K562 (cell line): ENCODE measurements at regions not wholly inside any gene's neighbourhood (a gene's known extent, or its start where the extent isn't known, plus 50 kb on each side); places are given as distances from the start of the nearest gene placed in this dataset.

Source experiments
- ATAC-seq: fragments of 200-7000 bp; cut with Tn5 transposase; 3 replicates; pipeline ENCODE4 v1.9.1; 2020; ENCODE audit warnings: moderate library complexity
- BruUV-seq: library from RNA; stranded (reverse); fragments of 400-500 nt; replicated peaks from 2 replicates; lab custom pipeline; 2021; lab: Mats Ljungman, UMichigan
- CTCF ChIA-PET: fragments of 300-600 bp; formaldehyde crosslinking; extraction: SDS; loops from one replicate; lab custom pipeline; 2021; ENCODE audit warnings: low intra/inter-chr PET ratio; lab: Yijun Ruan, JAX
- POLR2A ChIA-PET: fragments of 300-600, 350-650 bp; sonication (Branson Sonifier 250); formaldehyde crosslinking; extraction: SDS; loops from one replicate; lab custom pipeline; 2021; ENCODE audit warnings: antibody characterized with exemption, inconsistent platforms; lab: Yijun Ruan, JAX
- DNase-seq, 4 experiments: peaks; one replicate each; pipeline versions ENCODE4 v3.0.0 to v3.0.0-alpha.2; 2011 to 2018; ENCODE audit warnings: low spot score in 3 of 4, mixed read lengths in 3 of 4; ENCODE audit errors: extremely low read depth in 1 of 4
- FAIRE-seq: peaks from 2 replicates; lab custom pipeline; 2011; peaks lifted over from hg19 to GRCh38; lab: Jason Lieb, UNC
- H2AFZ ChIP-seq: 2 replicates; pipeline ENCODE4 v1.6.0; 2011; ENCODE audit warnings: low read depth, low read length, control low read depth, inconsistent platforms
- H3K27ac ChIP-seq: fragments of 200-600 bp; 3 replicates; pipeline ENCODE4 v1.8.0; 2011; ENCODE audit warnings: low read depth, mild to moderate bottlenecking, control low read depth, inconsistent platforms, low read length, moderate library complexity, mixed read lengths; ENCODE audit errors: extremely low read depth
- H3K27me3 ChIP-seq, 2 experiments: fragments of 300-600 bp in 1 of 2; 2 replicates in 1 of 2; 3 replicates in 1 of 2; pipeline versions ENCODE4 v1.6.0 to v1.8.0; 2011; ENCODE audit warnings: inconsistent platforms in 2 of 2, low read length in 2 of 2, mild to moderate bottlenecking in 1 of 2, mixed read lengths in 1 of 2, moderate library complexity in 1 of 2; ENCODE audit not compliant: control insufficient read depth in 2 of 2, insufficient read depth in 2 of 2
- H3K36me3 ChIP-seq: fragments of 300-600 bp; 3 replicates; pipeline ENCODE4 v1.8.0; 2011; ENCODE audit warnings: mild to moderate bottlenecking, low read length, inconsistent platforms; ENCODE audit not compliant: control insufficient read depth, insufficient read depth
- H3K4me1 ChIP-seq, 2 experiments: fragments of 200-600 bp in 1 of 2; replicated peaks in 1 of 2; 2 replicates in 1 of 2; 3 replicates in 1 of 2; pipeline versions ENCODE4 v1.5.1 to v1.8.0; 2011; ENCODE audit warnings: inconsistent platforms in 2 of 2, low read length in 2 of 2, mild to moderate bottlenecking in 1 of 2, mixed read lengths in 1 of 2, moderate library complexity in 1 of 2; ENCODE audit not compliant: control insufficient read depth in 2 of 2, insufficient read depth in 2 of 2
- H3K4me2 ChIP-seq: 2 replicates; pipeline ENCODE4 v1.6.1; 2011; ENCODE audit warnings: low read length, control low read depth, inconsistent platforms, mixed read lengths; ENCODE audit not compliant: insufficient read depth
- H3K4me3 ChIP-seq: fragments of 200-600 bp; sonication (generic), shearing (Covaris generic); 2 replicates; pipeline ENCODE4 v1.5.1; 2016; ENCODE audit warnings: control low read depth, inconsistent platforms
- H3K79me2 ChIP-seq: fragments of 200-600 bp; 3 replicates; pipeline ENCODE4 v1.8.0; 2011; ENCODE audit warnings: low read length, inconsistent platforms; ENCODE audit not compliant: control insufficient read depth, insufficient read depth
- H3K9ac ChIP-seq, 2 experiments: 2 replicates each; pipeline versions ENCODE4 v1.6.0 to v1.6.1; 2011; ENCODE audit warnings: low read depth in 2 of 2, low read length in 2 of 2, control low read depth in 1 of 2, inconsistent platforms in 1 of 2, mild to moderate bottlenecking in 1 of 2, mixed read lengths in 1 of 2; ENCODE audit not compliant: insufficient read depth in 1 of 2
- H3K9me1 ChIP-seq: one replicate; pipeline ENCODE4 v1.6.0; 2011; ENCODE audit warnings: inconsistent platforms, mild to moderate bottlenecking, low read length, moderate library complexity; ENCODE audit not compliant: control insufficient read depth, insufficient read depth
- H3K9me3 ChIP-seq: replicated peaks from 2 replicates; pipeline ENCODE4 v1.5.1; 2011; ENCODE audit warnings: low read depth, low read length, inconsistent platforms; ENCODE audit not compliant: control insufficient read depth, insufficient read depth
- H4K20me1 ChIP-seq: replicated peaks from 2 replicates; pipeline ENCODE4 v1.6.1; 2011; ENCODE audit warnings: low read length, inconsistent platforms, mixed read lengths; ENCODE audit not compliant: control insufficient read depth, insufficient read depth
- BDP1 ChIP-seq: IDR thresholded peaks from 3 replicates; pipeline ENCODE4 v1.6.1; 2011; ENCODE audit not compliant: insufficient read length, insufficient read depth
- ELF2 ChIP-seq: fragments of 250-450 bp; sonication (Bioruptor Pico); IDR thresholded peaks from 2 replicates; pipeline ENCODE4 v1.5.0; 2021; ENCODE audit warnings: mild to moderate bottlenecking
- EWSR1 ChIP-seq: fragments of 450-650 bp; IDR thresholded peaks from 2 replicates; pipeline ENCODE4 v1.6.1; 2018; ENCODE audit warnings: borderline replicate concordance, mild to moderate bottlenecking, low read depth, moderate library complexity; ENCODE audit not compliant: partially characterized antibody
- TAF7 ChIP-seq: fragments of 450-650 bp; IDR thresholded peaks from 2 replicates; pipeline ENCODE4 v1.6.1; 2016; ENCODE audit warnings: missing genetic modification characterization, missing compliant biosample characterization
- ZBTB1 ChIP-seq: sonication (generic); formaldehyde crosslinking; IDR thresholded peaks from 2 replicates; pipeline ENCODE4 v1.8.1; 2023; ENCODE audit warnings: missing genetic modification reagents, low read depth, mild to moderate bottlenecking, borderline replicate concordance
- WGBS: fragments of 100-300 bp; shearing (Covaris generic); methylation state at CpG from one replicate; pipeline ENCODE4 v1.1.6; 2016; ENCODE audit warnings: low coverage, mixed read lengths; ENCODE audit not compliant: insufficient coverage; ENCODE audit errors: missing lambda C conversion rate; 5-methylcytosine and 5-hydroxymethylcytosine counted together
- in situ Hi-C: fragments of 300-500 bp; cut with MboI; formaldehyde crosslinking; loops from 4 replicates; pipeline ENCODE4 v1.15.0; 2018; ENCODE audit warnings: inconsistent platforms, mixed read lengths
- intact Hi-C: fragments of 100-400 bp; cut with micrococcal nuclease; formaldehyde crosslinking; loops from 2 replicates; pipeline ENCODE4 v1.14.2; 2022
- TF ChIP-seq, protein P1 (sequence below): fragments of 250-450 bp; sonication (Bioruptor Pico); IDR thresholded peaks from 2 replicates; pipeline ENCODE4 v1.4.0; 2020; ENCODE audit warnings: mild to moderate bottlenecking, moderate library complexity, borderline replicate concordance
- TF ChIP-seq, protein P2 (sequence below): fragments of 450-650 bp; formaldehyde crosslinking; IDR thresholded peaks from 2 replicates; pipeline ENCODE4 v1.4.0; 2020; ENCODE audit warnings: mild to moderate bottlenecking, moderate library complexity
- TF ChIP-seq, protein P3 (sequence below): IDR thresholded peaks from 2 replicates; pipeline ENCODE4 v1.6.1; 2014; ENCODE audit warnings: antibody characterized with exemption

DNA sequence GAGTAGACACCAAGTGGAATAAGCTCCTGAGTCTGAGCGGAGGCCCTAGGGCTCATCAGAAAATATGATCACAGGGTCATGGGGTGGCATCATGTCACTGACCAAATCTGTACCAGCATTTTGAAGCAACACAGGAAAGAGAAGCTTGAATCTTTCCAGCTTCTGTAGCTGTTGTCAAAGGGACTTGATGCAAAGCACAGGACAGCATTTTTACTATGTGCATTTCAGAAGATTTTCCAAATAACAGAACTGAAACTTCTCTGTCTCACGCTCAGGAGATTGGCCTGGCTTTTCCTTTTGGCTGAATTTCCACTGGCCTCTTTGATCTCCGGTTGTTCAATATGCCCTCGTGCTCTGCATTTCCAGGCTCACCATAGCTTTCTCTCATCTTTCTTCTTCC lies 127.2 kb upstream of the ATP1B1 start:
- Histone ChIP-seq H2AFZ (no peak overlapping the region), H3K27ac (no peak overlapping the region), H3K79me2 (no peaks in the 10 kb centered on the region), H3K9ac (no peak overlapping the region), H3K9me1 (no peaks in the 10 kb centered on the region), H3K27me3 (no peaks in the 10 kb centered on the region), H3K4me3 (no peak overlapping the region), H3K36me3 (no peaks in the 10 kb centered on the region), H3K4me1 (no peaks in the 10 kb centered on the region), H3K9me3 (no peaks in the 10 kb centered on the region), H4K20me1 (no peaks in the 10 kb centered on the region), H3K4me2 (no peak overlapping the region)
- ChIA-PET POLR2A (no interaction called here), CTCF (interaction anchor here (0.7 kb wide), 1 partner anchor 342 kb away, joined by 3 read pairs; no protein-coding TSS in a partner anchor)
- no peak for DNase-seq
- intact Hi-C loops: no loop called here
- TF ChIP-seq BDP1 (no peak), ELF2 (CRISPR knock-in tag) (no peak)
- no peak for FAIRE-seq
- no TSS peak for BruUV-seq
- in situ Hi-C loops: no loop called here
- ATAC-seq: no peak
- 3% methylated on average over 4 of the region's 4 CpGs for WGBS

DNA sequence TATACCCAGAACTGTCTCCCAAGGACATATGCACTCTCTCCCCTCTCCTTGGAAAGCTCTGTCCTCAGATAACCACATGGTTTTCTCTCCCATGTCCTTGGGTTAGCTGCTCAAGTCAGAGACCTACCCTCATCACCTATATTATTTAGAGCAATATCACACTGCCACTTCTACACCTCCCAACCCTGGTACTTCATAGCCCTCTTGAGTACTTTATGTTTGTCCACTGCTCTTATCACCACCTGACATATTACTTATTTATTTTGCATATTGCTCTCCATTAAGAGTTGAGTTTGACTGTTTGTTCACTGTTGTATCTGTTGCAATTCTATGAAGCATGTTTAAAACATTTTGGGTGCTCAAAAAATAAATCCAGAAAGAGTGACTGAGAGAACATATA lies 126.3 kb upstream of the ATP1B1 start:
- in situ Hi-C loops: no loop called here
- CTCF ChIA-PET: no interaction called here
- Histone ChIP-seq H3K9me1 (no peaks in the 10 kb centered on the region), H3K9ac (no peak overlapping the region), H3K27me3 (no peaks in the 10 kb centered on the region), H3K4me2 (no peak overlapping the region), H4K20me1 (no peaks in the 10 kb centered on the region), H2AFZ (no peak overlapping the region), H3K27ac (no peak overlapping the region), H3K4me1 (no peaks in the 10 kb centered on the region)
- FAIRE-seq: no peak
- no TSS peak for BruUV-seq
- TF ChIP-seq EWSR1 (no peak), TAF7 (tag) (no peak), ZBTB1 (CRISPR knock-in tag) (no peak)
- TF ChIP-seq, protein P1, sequence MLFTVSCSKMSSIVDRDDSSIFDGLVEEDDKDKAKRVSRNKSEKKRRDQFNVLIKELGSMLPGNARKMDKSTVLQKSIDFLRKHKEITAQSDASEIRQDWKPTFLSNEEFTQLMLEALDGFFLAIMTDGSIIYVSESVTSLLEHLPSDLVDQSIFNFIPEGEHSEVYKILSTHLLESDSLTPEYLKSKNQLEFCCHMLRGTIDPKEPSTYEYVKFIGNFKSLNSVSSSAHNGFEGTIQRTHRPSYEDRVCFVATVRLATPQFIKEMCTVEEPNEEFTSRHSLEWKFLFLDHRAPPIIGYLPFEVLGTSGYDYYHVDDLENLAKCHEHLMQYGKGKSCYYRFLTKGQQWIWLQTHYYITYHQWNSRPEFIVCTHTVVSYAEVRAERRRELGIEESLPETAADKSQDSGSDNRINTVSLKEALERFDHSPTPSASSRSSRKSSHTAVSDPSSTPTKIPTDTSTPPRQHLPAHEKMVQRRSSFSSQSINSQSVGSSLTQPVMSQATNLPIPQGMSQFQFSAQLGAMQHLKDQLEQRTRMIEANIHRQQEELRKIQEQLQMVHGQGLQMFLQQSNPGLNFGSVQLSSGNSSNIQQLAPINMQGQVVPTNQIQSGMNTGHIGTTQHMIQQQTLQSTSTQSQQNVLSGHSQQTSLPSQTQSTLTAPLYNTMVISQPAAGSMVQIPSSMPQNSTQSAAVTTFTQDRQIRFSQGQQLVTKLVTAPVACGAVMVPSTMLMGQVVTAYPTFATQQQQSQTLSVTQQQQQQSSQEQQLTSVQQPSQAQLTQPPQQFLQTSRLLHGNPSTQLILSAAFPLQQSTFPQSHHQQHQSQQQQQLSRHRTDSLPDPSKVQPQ (CRISPR knock-in tag): no peak
- TF ChIP-seq, protein P2, sequence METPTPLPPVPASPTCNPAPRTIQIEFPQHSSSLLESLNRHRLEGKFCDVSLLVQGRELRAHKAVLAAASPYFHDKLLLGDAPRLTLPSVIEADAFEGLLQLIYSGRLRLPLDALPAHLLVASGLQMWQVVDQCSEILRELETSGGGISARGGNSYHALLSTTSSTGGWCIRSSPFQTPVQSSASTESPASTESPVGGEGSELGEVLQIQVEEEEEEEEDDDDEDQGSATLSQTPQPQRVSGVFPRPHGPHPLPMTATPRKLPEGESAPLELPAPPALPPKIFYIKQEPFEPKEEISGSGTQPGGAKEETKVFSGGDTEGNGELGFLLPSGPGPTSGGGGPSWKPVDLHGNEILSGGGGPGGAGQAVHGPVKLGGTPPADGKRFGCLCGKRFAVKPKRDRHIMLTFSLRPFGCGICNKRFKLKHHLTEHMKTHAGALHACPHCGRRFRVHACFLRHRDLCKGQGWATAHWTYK (CRISPR knock-in tag): no peak
- TF ChIP-seq, protein P3, sequence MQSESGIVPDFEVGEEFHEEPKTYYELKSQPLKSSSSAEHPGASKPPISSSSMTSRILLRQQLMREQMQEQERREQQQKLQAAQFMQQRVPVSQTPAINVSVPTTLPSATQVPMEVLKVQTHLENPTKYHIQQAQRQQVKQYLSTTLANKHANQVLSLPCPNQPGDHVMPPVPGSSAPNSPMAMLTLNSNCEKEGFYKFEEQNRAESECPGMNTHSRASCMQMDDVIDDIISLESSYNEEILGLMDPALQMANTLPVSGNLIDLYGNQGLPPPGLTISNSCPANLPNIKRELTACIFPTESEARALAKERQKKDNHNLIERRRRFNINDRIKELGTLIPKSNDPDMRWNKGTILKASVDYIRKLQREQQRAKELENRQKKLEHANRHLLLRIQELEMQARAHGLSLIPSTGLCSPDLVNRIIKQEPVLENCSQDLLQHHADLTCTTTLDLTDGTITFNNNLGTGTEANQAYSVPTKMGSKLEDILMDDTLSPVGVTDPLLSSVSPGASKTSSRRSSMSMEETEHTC: no peak
- TF ChIP-seq, all 486 proteins: peak for 0
- Histone ChIP-seq H3K79me2 (no peaks in the 10 kb centered on the region), H3K9me3 (no peaks in the 10 kb centered on the region), H3K4me3 (no peak overlapping the region), H3K36me3 (no peaks in the 10 kb centered on the region)
- intact Hi-C loops: no loop called here
- ATAC-seq (no peak), DNase-seq (no peak)
- POLR2A ChIA-PET: no interaction called here
